Body of pancreas (tissue), 4 donors: ENCODE measurements at regions not wholly inside any gene's neighbourhood (a gene's known extent, or its start where the extent isn't known, plus 50 kb on each side); places are given as distances from the start of the nearest gene placed in this dataset.

Source experiments
- CTCF ChIP-seq, 7 experiments: fragments of 450-650 bp in 4 of 7; fragments of 200-600 bp in 3 of 7; sonication (generic) in 3 of 7; IDR thresholded peaks; one replicate each; pipeline ENCODE4 v1.5.1; 2016 to 2019; ENCODE audit warnings: antibody characterized with exemption in 7 of 7
- POLR2A ChIP-seq, 3 donors: fragments of 450-650 bp; IDR thresholded peaks; one replicate each; pipeline ENCODE4 v1.6.1; 2016; ENCODE audit warnings: antibody characterized with exemption in 3 of 3, mild to moderate bottlenecking in 2 of 3

DNA sequence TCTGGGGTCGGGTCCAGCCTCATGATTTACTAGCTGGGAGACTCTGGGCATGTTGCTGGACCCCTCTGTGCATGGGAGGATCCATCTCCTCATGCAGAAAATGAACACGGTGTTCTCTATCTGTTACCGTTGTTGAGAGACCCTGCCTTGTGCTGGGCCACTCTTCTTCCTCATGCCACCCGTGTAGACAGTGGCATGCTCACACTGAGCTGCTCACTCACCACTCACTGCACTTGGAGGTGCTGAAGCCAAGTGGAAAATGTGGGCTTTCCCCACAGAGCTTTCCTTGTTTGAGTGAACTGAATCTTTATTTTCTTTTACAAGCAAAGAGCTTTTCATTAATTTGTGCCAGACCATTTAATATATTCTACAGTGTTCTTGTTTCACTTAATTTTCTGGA lies 77.5 kb upstream of the GDF10 start:
- TF ChIP-seq CTCF (IDR thresholded peaks at IDR 0.05) (no peak), POLR2A (IDR thresholded peaks at IDR 0.05) (no peak)
